Parathyroid adenoma (tissue), 2 donors: ENCODE measurements at regions not wholly inside any gene's neighbourhood (a gene's known extent, or its start where the extent isn't known, plus 50 kb on each side); places are given as distances from the start of the nearest gene placed in this dataset.

Source experiments
- H2AFZ ChIP-seq: fragments of 300-600 bp; sonication (generic); one replicate; pipeline ENCODE4 v1.7.0; 2017; ENCODE audit warnings: antibody characterized with exemption, mild to moderate bottlenecking
- H3K27ac ChIP-seq: fragments of 300-600 bp; sonication (generic); one replicate; pipeline ENCODE4 v1.7.0; 2017
- H3K27me3 ChIP-seq: fragments of 300-600 bp; sonication (generic); one replicate; pipeline ENCODE4 v1.7.0; 2017; ENCODE audit warnings: low read length; ENCODE audit not compliant: control insufficient read depth, insufficient read depth
- H3K36me3 ChIP-seq: fragments of 300-600 bp; sonication (generic); one replicate; pipeline ENCODE4 v1.7.0; 2017; ENCODE audit warnings: low read length; ENCODE audit not compliant: control insufficient read depth, insufficient read depth
- H3K4me1 ChIP-seq: fragments of 300-600 bp; sonication (generic); one replicate; pipeline ENCODE4 v1.7.0; 2017; ENCODE audit warnings: control low read depth
- H3K4me2 ChIP-seq: fragments of 300-600 bp; sonication (generic); one replicate; pipeline ENCODE4 v1.7.0; 2017; ENCODE audit warnings: low read length
- H3K4me3 ChIP-seq: fragments of 300-600 bp; sonication (generic); one replicate; pipeline ENCODE4 v1.7.0; 2017; ENCODE audit warnings: low read depth, low read length
- H3K79me2 ChIP-seq: fragments of 300-600 bp; sonication (generic); one replicate; pipeline ENCODE4 v1.7.0; 2017; ENCODE audit warnings: control low read depth
- H3K9ac ChIP-seq: fragments of 300-600 bp; sonication (generic); one replicate; pipeline ENCODE4 v1.7.0; 2017; ENCODE audit warnings: mild to moderate bottlenecking
- H3K9me3 ChIP-seq: fragments of 300-600 bp; sonication (generic); one replicate; pipeline ENCODE4 v1.7.0; 2017; ENCODE audit warnings: low read length; ENCODE audit not compliant: control insufficient read depth
- CTCF ChIP-seq: fragments of 300-600 bp; sonication (generic); IDR thresholded peaks from one replicate; pipeline ENCODE4 v1.7.0; 2017; ENCODE audit warnings: antibody characterized with exemption, mild to moderate bottlenecking
- donor health status: primary hyperparathyroidism.

GRCh38 chr13:110806636-110807035, 93.1 kb downstream of the ING1 start:
- Histone ChIP-seq H3K4me2 (no peak overlapping the region), H3K27me3 (no peaks in the 10 kb centered on the region), H3K36me3 (no peaks in the 10 kb centered on the region), H3K4me3 (no peak overlapping the region), H3K79me2 (no peaks in the 10 kb centered on the region), H3K9me3 (no peaks in the 10 kb centered on the region), H3K9ac (no peak overlapping the region), H3K27ac (no peak overlapping the region), H2AFZ (no peak overlapping the region), H3K4me1 (no peaks in the 10 kb centered on the region)
- no peak for TF ChIP-seq CTCF

GRCh38 chr13:110807546-110807945, 94.0 kb downstream of the ING1 start:
- no peaks in the 10 kb centered on the region for H3K4me1 ChIP-seq
- no peak overlapping the region for H3K9ac ChIP-seq
- H3K4me2 ChIP-seq = no peak overlapping the region
- H3K4me3 ChIP-seq = no peak overlapping the region
- H2AFZ ChIP-seq = no peak overlapping the region
- no peaks in the 10 kb centered on the region for H3K36me3 ChIP-seq
- H3K27me3 ChIP-seq = no peaks in the 10 kb centered on the region
- TF ChIP-seq CTCF = no peak
- H3K27ac ChIP-seq = no peak overlapping the region
- no peaks in the 10 kb centered on the region for H3K9me3 ChIP-seq
- H3K79me2 ChIP-seq = no peaks in the 10 kb centered on the region

GRCh38 chr13:110808138-110808537, 94.6 kb downstream of the ING1 start:
- Histone ChIP-seq H3K27ac (no peak overlapping the region), H3K4me1 (no peaks in the 10 kb centered on the region), H3K9me3 (no peaks in the 10 kb centered on the region), H3K79me2 (no peaks in the 10 kb centered on the region), H3K36me3 (no peaks in the 10 kb centered on the region), H3K9ac (no peak overlapping the region), H3K4me3 (no peak overlapping the region), H2AFZ (no peak overlapping the region), H3K4me2 (no peak overlapping the region), H3K27me3 (no peaks in the 10 kb centered on the region)
- TF ChIP-seq CTCF = no peak

GRCh38 chr13:110809871-110810486, 96.5 kb downstream of the ING1 start:
- Histone ChIP-seq H2AFZ (no peak overlapping the region), H3K79me2 (no peaks in the 10 kb centered on the region), H3K4me3 (no peak overlapping the region), H3K9ac (no peak overlapping the region), H3K4me2 (no peak overlapping the region), H3K9me3 (no peaks in the 10 kb centered on the region), H3K27me3 (no peaks in the 10 kb centered on the region), H3K36me3 (no peaks in the 10 kb centered on the region), H3K4me1 (no peaks in the 10 kb centered on the region), H3K27ac (no peak overlapping the region)
- TF ChIP-seq CTCF = no peak

- no peak overlapping the region for H3K9ac ChIP-seq
- no peak overlapping the region for H3K4me3 ChIP-seq
- H3K36me3 ChIP-seq = no peaks in the 10 kb centered on the region
- H3K27ac ChIP-seq = no peak overlapping the region
- H3K27me3 ChIP-seq = no peaks in the 10 kb centered on the region
- H3K4me1 ChIP-seq = no peaks in the 10 kb centered on the region
- H2AFZ ChIP-seq = no peak overlapping the region
- TF ChIP-seq CTCF = no peak
- H3K4me2 ChIP-seq = no peak overlapping the region
- H3K9me3 ChIP-seq = no peaks in the 10 kb centered on the region
- H3K79me2 ChIP-seq = no peaks in the 10 kb centered on the region
Observed at GRCh38 chr13:110811008-110811720, 97.7 kb downstream of the ING1 start.
